Middle frontal gyrus (tissue), 1 donor: ENCODE measurements at regions not wholly inside any gene's neighbourhood (a gene's known extent, or its start where the extent isn't known, plus 50 kb on each side); places are given as distances from the start of the nearest gene placed in this dataset.

Experiments used
- DNase-seq: peaks from one replicate; pipeline ENCODE4 v3.0.0-alpha.2; 2015; ENCODE audit warnings: low spot score; ENCODE audit errors: extremely low spot score

- no peak for DNase-seq
These were observed 122.8 kb downstream of the TMEM18 start for GRCh38 chr2:554444-554843.

- no peak for DNase-seq
These were observed 124.3 kb downstream of the TMEM18 start for GRCh38 chr2:552906-553305.

- no peak for DNase-seq
These were observed 125.6 kb downstream of the TMEM18 start for GRCh38 chr2:551621-552020.

GRCh38 chr2:550860-551567, 126.2 kb downstream of the TMEM18 start:
- no peak for DNase-seq

- no peak for DNase-seq
These were observed 131.2 kb downstream of the TMEM18 start for GRCh38 chr2:545711-546650.

GRCh38 chr2:545228-545627, 132.0 kb downstream of the TMEM18 start:
- no peak for DNase-seq

GRCh38 chr2:538646-539045, 138.6 kb downstream of the TMEM18 start:
- DNase-seq = no peak

GRCh38 chr2:535222-535621, 142.0 kb downstream of the TMEM18 start:
- DNase-seq = no peak

- DNase-seq = no peak
These were observed 147.4 kb downstream of the TMEM18 start for GRCh38 chr2:529852-530251.

GRCh38 chr2:529424-529823, 147.8 kb downstream of the TMEM18 start:
- no peak for DNase-seq

- no peak for DNase-seq
These were observed 149.6 kb downstream of the TMEM18 start for GRCh38 chr2:527581-527980.

GRCh38 chr2:526918-527317, 150.3 kb downstream of the TMEM18 start:
- no peak for DNase-seq

- DNase-seq = no peak
These were observed 151.6 kb downstream of the TMEM18 start for GRCh38 chr2:525611-526010.

- DNase-seq = no peak
These were observed 152.2 kb downstream of the TMEM18 start for GRCh38 chr2:525021-525420.

GRCh38 chr2:524442-524841, 152.8 kb downstream of the TMEM18 start:
- no peak for DNase-seq

- no peak for DNase-seq
These were observed 153.4 kb downstream of the TMEM18 start for GRCh38 chr2:523698-524270.

- DNase-seq = no peak
These were observed 154.4 kb downstream of the TMEM18 start for GRCh38 chr2:522776-523175.

GRCh38 chr2:521853-522530, 155.2 kb downstream of the TMEM18 start:
- no peak for DNase-seq

- DNase-seq = no peak
These were observed 156.4 kb downstream of the TMEM18 start for GRCh38 chr2:520663-521340.

GRCh38 chr2:516944-517343, 160.3 kb downstream of the TMEM18 start:
- peak; percentile 24 for DNase-seq

GRCh38 chr2:516131-516530, 161.1 kb downstream of the TMEM18 start:
- DNase-seq = no peak
